H1 (cell line): ENCODE measurements at regions not wholly inside any gene's neighbourhood (a gene's known extent, or its start where the extent isn't known, plus 50 kb on each side); places are given as distances from the start of the nearest gene placed in this dataset.

Experiments used
- CTCF ChIA-PET: fragments of 300-600 bp; sonication (Branson Sonifier 250); formaldehyde crosslinking; loops from one replicate; lab custom pipeline; 2021; ENCODE audit not compliant: partially characterized antibody; lab: Charles Lee
- POLR2A ChIA-PET: fragments of 300-600 bp; sonication (Branson Sonifier 250); formaldehyde crosslinking; loops from one replicate; lab custom pipeline; 2021; ENCODE audit warnings: inconsistent platforms; ENCODE audit not compliant: partially characterized antibody; lab: Charles Lee
- DNase-seq, 2 experiments: peaks; one replicate each; pipeline versions ENCODE4 v3.0.0 to v3.0.0-alpha.2; 2010 to 2022; ENCODE audit warnings: low spot score in 2 of 2, low read depth in 1 of 2, mixed read lengths in 1 of 2
- FAIRE-seq: peaks from 2 replicates; lab custom pipeline; 2011; peaks lifted over from hg19 to GRCh38; lab: Jason Lieb, UNC
- H2AFZ ChIP-seq: 2 replicates; pipeline ENCODE4 v1.8.1; 2012; ENCODE audit warnings: low read length, inconsistent platforms
- H2AK5ac ChIP-seq: 2 replicates; pipeline ENCODE4 v1.6.1; 2013; ENCODE audit warnings: low read depth, low read length
- H2BK120ac ChIP-seq: replicated peaks from 2 replicates; pipeline ENCODE3; 2013; ENCODE audit warnings: low read depth, low read length, inconsistent platforms
- H2BK12ac ChIP-seq: 2 replicates; pipeline ENCODE4 v1.6.1; 2013; ENCODE audit warnings: low read depth, low read length
- H2BK15ac ChIP-seq: 2 replicates; pipeline ENCODE4 v1.6.1; 2013; ENCODE audit warnings: low read length
- H2BK20ac ChIP-seq: 2 replicates; pipeline ENCODE4 v1.6.1; 2013; ENCODE audit warnings: low read length
- H2BK5ac ChIP-seq: 2 replicates; pipeline ENCODE4 v1.6.1; 2013; ENCODE audit warnings: low read depth, low read length
- H3K14ac ChIP-seq: 2 replicates; pipeline ENCODE4 v1.6.1; 2013; ENCODE audit warnings: inconsistent platforms; ENCODE audit not compliant: insufficient read length
- H3K18ac ChIP-seq: 2 replicates; pipeline ENCODE4 v1.6.1; 2013; ENCODE audit warnings: low read length; ENCODE audit errors: extremely low read depth
- H3K23ac ChIP-seq: 2 replicates; pipeline ENCODE4 v1.6.1; 2013; ENCODE audit warnings: inconsistent platforms; ENCODE audit not compliant: insufficient read length
- H3K23me2 ChIP-seq: 2 replicates; pipeline ENCODE4 v1.6.1; 2013; ENCODE audit warnings: low read depth, low read length
- H3K27ac ChIP-seq: 2 replicates; pipeline ENCODE4 v1.6.1; 2011; ENCODE audit warnings: low read depth, low read length, inconsistent platforms
- H3K27me3 ChIP-seq, 4 experiments: replicated peaks in 1 of 4; 1 replicate in 1 of 4; 2 replicates in 3 of 4; pipeline versions ENCODE4 v1.6.1 to v1.8.1; 2011 to 2013; ENCODE audit warnings: low read length in 3 of 4, mild to moderate bottlenecking in 3 of 4, inconsistent platforms in 2 of 4, mixed read lengths in 2 of 4, moderate library complexity in 1 of 4; ENCODE audit not compliant: control insufficient read depth in 3 of 4, insufficient read depth in 3 of 4; ENCODE audit errors: extremely low read depth in 1 of 4
- H3K36me3 ChIP-seq, 4 experiments: 2 replicates each; pipeline versions ENCODE4 v1.6.1 to v1.8.1; 2011 to 2013; ENCODE audit warnings: mild to moderate bottlenecking in 4 of 4, low read length in 3 of 4, moderate library complexity in 2 of 4, control low read depth in 1 of 4, inconsistent platforms in 1 of 4; ENCODE audit not compliant: insufficient read depth in 4 of 4, control insufficient read depth in 2 of 4
- H3K4ac ChIP-seq: replicated peaks from 2 replicates; pipeline ENCODE3; 2013; ENCODE audit warnings: low read length, low read depth, mixed read lengths, inconsistent platforms; ENCODE audit not compliant: insufficient read length
- H3K4me1 ChIP-seq, 4 experiments: replicated peaks in 1 of 4; 1 replicate in 1 of 4; 2 replicates in 3 of 4; pipeline versions ENCODE4 v1.6.1 to v1.8.1; 2011 to 2013; ENCODE audit warnings: low read length in 3 of 4, inconsistent platforms in 2 of 4, mixed read lengths in 1 of 4; ENCODE audit not compliant: insufficient read depth in 4 of 4, control insufficient read depth in 3 of 4
- H3K4me2 ChIP-seq, 2 experiments: 2 replicates each; pipeline versions ENCODE4 v1.6.1 to v1.8.1; 2011 to 2013; ENCODE audit warnings: low read depth in 2 of 2, low read length in 2 of 2, control low read depth in 1 of 2, inconsistent platforms in 1 of 2, mild to moderate bottlenecking in 1 of 2; ENCODE audit not compliant: insufficient read depth in 1 of 2
- H3K4me3 ChIP-seq, 4 experiments: fragments of 200-600, 300-600 bp in 1 of 4; sonication (generic), shearing (Covaris generic), sonication (Bioruptor Twin) in 1 of 4; 2 replicates each; pipeline versions ENCODE4 v1.5.1 to v1.8.1; 2011 to 2016; ENCODE audit warnings: low read length in 4 of 4, low read depth in 3 of 4, control low read depth in 2 of 4, inconsistent platforms in 2 of 4, mild to moderate bottlenecking in 2 of 4, mixed read lengths in 1 of 4, moderate library complexity in 1 of 4; ENCODE audit not compliant: insufficient read depth in 2 of 4; ENCODE audit errors: extremely low read depth in 1 of 4
- H3K56ac ChIP-seq: replicated peaks from 2 replicates; pipeline ENCODE3; 2013; ENCODE audit warnings: low read depth, mild to moderate bottlenecking, mixed read lengths, low read length, inconsistent platforms; ENCODE audit not compliant: insufficient read length
- H3K79me1 ChIP-seq: 2 replicates; pipeline ENCODE4 v1.6.1; 2013; ENCODE audit warnings: low read depth, low read length, control low read depth
- H3K79me2 ChIP-seq, 2 experiments: 2 replicates each; pipeline versions ENCODE4 v1.6.1 to v1.8.1; 2012 to 2013; ENCODE audit warnings: low read length in 2 of 2, mild to moderate bottlenecking in 2 of 2, inconsistent platforms in 1 of 2; ENCODE audit not compliant: insufficient read depth in 2 of 2, control insufficient read depth in 1 of 2
- H3K9ac ChIP-seq, 4 experiments: replicated peaks in 1 of 4; 1 replicate in 1 of 4; 2 replicates in 3 of 4; pipeline versions ENCODE4 v1.6.1 to v1.8.1; 2011 to 2013; ENCODE audit warnings: low read depth in 3 of 4, low read length in 3 of 4, control low read depth in 2 of 4, mild to moderate bottlenecking in 2 of 4, moderate library complexity in 2 of 4, inconsistent platforms in 1 of 4; ENCODE audit errors: extremely low read depth in 1 of 4
- H3K9me3 ChIP-seq, 2 experiments: 2 replicates each; pipeline versions ENCODE4 v1.6.1 to v1.8.1; 2012 to 2013; ENCODE audit warnings: mild to moderate bottlenecking in 2 of 2, moderate library complexity in 2 of 2, control low read depth in 1 of 2, inconsistent platforms in 1 of 2, low read depth in 1 of 2, low read length in 1 of 2, mixed read lengths in 1 of 2; ENCODE audit not compliant: insufficient read depth in 2 of 2
- H4K20me1 ChIP-seq, 2 experiments: replicated peaks in 1 of 2; 2 replicates each; pipeline versions ENCODE3 to v1.8.1; 2011 to 2013; ENCODE audit warnings: inconsistent platforms in 2 of 2, low read length in 2 of 2, mild to moderate bottlenecking in 1 of 2; ENCODE audit not compliant: insufficient read depth in 2 of 2, control insufficient read depth in 1 of 2
- H4K5ac ChIP-seq: 2 replicates; pipeline ENCODE4 v1.6.1; 2013; ENCODE audit warnings: low read length, low read depth, mixed read lengths, inconsistent platforms; ENCODE audit not compliant: insufficient read length
- H4K8ac ChIP-seq: 2 replicates; pipeline ENCODE4 v1.8.0; 2013; ENCODE audit warnings: mild to moderate bottlenecking, moderate library complexity, low read length, inconsistent platforms; ENCODE audit not compliant: insufficient read depth; ENCODE audit errors: extremely low read depth
- H4K91ac ChIP-seq: replicated peaks from 2 replicates; pipeline ENCODE3; 2013; ENCODE audit warnings: low read length, mixed read lengths, inconsistent platforms; ENCODE audit not compliant: insufficient read length
- CBX8 ChIP-seq: fragments of 300-800, 300-1000 bp; sonication (generic); IDR thresholded peaks from 2 replicates; pipeline ENCODE4 v1.7.1; 2016; ENCODE audit warnings: low read depth, low read length, borderline replicate concordance
- CHD2 ChIP-seq: IDR thresholded peaks from 2 replicates; pipeline ENCODE4 v1.6.1; 2012; ENCODE audit warnings: low read length, improper control_type of control experiment
- GTF2F1 ChIP-seq: IDR thresholded peaks from 2 replicates; pipeline ENCODE4 v1.6.1; 2012; ENCODE audit warnings: low read depth, low read length, improper control_type of control experiment, borderline replicate concordance
- WGBS, 2 experiments: shearing (Covaris generic) in 1 of 2; methylation state at CpG; one replicate each; pipeline versions ENCODE4 v1.1.6 to v1.1.7; 2013 to 2015; ENCODE audit warnings: low lambda C conversion rate in 2 of 2, mixed read lengths in 2 of 2, inconsistent platforms in 1 of 2, low coverage in 1 of 2, missing lambda C conversion rate in 1 of 2; ENCODE audit not compliant: insufficient replicate concordance in 2 of 2, insufficient coverage in 1 of 2, insufficient read length in 1 of 2; ENCODE audit errors: extremely low coverage in 1 of 2, missing lambda C conversion rate in 1 of 2; 5-methylcytosine and 5-hydroxymethylcytosine counted together

DNA sequence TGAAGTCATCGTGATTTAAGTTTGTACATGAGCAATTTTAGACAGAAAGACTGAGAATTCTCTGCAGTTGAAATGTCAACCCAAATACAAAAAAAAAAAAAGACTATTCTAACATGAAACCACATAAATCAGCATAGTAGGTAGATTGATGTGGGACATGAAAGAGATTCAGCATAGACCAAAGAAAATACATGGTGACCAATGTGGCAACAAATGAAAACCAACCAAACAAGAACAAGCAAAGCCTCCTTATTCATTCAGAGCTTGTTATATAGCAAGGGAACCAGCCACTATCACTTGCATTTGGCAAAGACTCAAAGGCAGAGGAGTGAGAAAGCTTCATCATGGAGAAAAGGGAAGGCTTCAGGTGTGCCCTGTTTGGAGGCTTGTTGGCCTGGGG, 144.4 kb upstream of the TMPO start:
- H2AFZ ChIP-seq, result no peak overlapping the region
- ChIA-PET CTCF (interaction anchor here (0.7 to 3.3 kb wide), 10 partner anchors 9 to 1382 kb away, joined by 3 to 25 read pairs (median 4); no protein-coding TSS in a partner anchor), POLR2A (no interaction called here)

More for the DNA sequence above, 144.4 kb upstream of the TMPO start:
- Histone ChIP-seq H3K36me3 (no peaks in the 10 kb centered on the region), H3K27me3 (no peaks in the 10 kb centered on the region), H2BK5ac (no peak overlapping the region), H3K18ac (no peak overlapping the region), H3K79me1 (no peaks in the 10 kb centered on the region), H3K9ac (no peak overlapping the region), H3K4me1 (no peaks in the 10 kb centered on the region; a peak in 1 of 7 replicates), H2BK120ac (no peak overlapping the region), H4K20me1 (no peaks in the 10 kb centered on the region), H3K79me2 (no peaks in the 10 kb centered on the region), H3K9me3 (no peaks in the 10 kb centered on the region), H3K4me2 (no peak overlapping the region), H3K23me2 (no peaks in the 10 kb centered on the region), H3K4me3 (no peak overlapping the region), H3K56ac (no peak overlapping the region), H3K27ac (no peak overlapping the region), H2AK5ac (no peak overlapping the region), H4K8ac (no peak overlapping the region), H4K5ac (no peak overlapping the region), H3K4ac (no peak overlapping the region), H3K14ac (no peak overlapping the region), H2BK20ac (no peak overlapping the region), H3K23ac (no peak overlapping the region), H2BK12ac (no peak overlapping the region), H2BK15ac (no peak overlapping the region), H4K91ac (no peak overlapping the region)
- FAIRE-seq (no peak), DNase-seq (no peak)
- WGBS, 2 experiments, result 100% methylated on average over 1 of the region's 1 CpG; no CpG with 5 or more reads in 1 of the 2 experiments
- no peak for TF ChIP-seq GTF2F1
- TF ChIP-seq CHD2, result no peak
- no peak for TF ChIP-seq CBX8
